PC-9 (cell line): ENCODE measurements at regions not wholly inside any gene's neighbourhood (a gene's known extent, or its start where the extent isn't known, plus 50 kb on each side); places are given as distances from the start of the nearest gene placed in this dataset.

ENCODE experiments used
- CTCF ChIP-seq: fragments of 200-600 bp; sonication (generic); conservative IDR thresholded peaks from 2 replicates; pipeline ENCODE4 v1.6.1; 2017; ENCODE audit warnings: mixed run types, antibody characterized with exemption, mild to moderate bottlenecking, moderate library complexity
- EZH2 ChIP-seq: fragments of 200-600 bp; sonication (generic); IDR thresholded peaks from 2 replicates; pipeline ENCODE4 v1.8.0; 2017; ENCODE audit warnings: antibody characterized with exemption, low read depth

GRCh38 chr17:13407381-13407780 lies 194.3 kb downstream of the HS3ST3A1 start:
- TF ChIP-seq CTCF (no peak), EZH2 (no peak)
